Stimulated activated CD8-positive, alpha-beta memory T cell treated with anti-CD3 and anti-CD28 coated beads, Interleukin-12 subunit alpha, Interleukin-12 subunit beta, amount 100 ng/mL, for 24 hours (primary cell): ENCODE measurements at regions not wholly inside any gene's neighbourhood (a gene's known extent, or its start where the extent isn't known, plus 50 kb on each side); places are given as distances from the start of the nearest gene placed in this dataset.

Experiments
- DNase-seq: peaks from one replicate; pipeline ENCODE4 v3.0.0-alpha.2; 2020; ENCODE audit errors: extremely low read depth

- DNase-seq, result no peak
These were observed 358.4 kb downstream of the CDH26 start for GRCh38 chr20:60316476-60317158.

DNA sequence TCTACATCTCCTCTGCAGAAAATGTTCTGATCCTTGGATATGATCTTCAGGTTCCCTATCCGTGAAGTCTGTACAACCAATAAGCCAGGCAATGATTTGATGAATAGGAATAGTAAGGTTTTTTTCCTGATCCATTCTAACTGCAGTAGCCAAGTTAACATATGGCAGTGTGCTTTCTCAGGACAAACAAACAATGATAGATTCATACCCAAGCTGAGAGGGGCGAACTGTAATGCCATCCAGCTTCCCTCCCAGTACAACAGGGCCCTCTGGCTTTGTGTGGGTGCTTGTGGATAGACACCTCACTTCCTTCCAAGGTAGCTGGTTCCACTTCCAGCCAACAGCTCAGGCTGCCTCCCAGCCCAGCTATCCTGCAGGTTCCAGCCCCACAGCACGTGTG is 359.2 kb downstream of the CDH26 start:
- DNase-seq, result no peak

DNA sequence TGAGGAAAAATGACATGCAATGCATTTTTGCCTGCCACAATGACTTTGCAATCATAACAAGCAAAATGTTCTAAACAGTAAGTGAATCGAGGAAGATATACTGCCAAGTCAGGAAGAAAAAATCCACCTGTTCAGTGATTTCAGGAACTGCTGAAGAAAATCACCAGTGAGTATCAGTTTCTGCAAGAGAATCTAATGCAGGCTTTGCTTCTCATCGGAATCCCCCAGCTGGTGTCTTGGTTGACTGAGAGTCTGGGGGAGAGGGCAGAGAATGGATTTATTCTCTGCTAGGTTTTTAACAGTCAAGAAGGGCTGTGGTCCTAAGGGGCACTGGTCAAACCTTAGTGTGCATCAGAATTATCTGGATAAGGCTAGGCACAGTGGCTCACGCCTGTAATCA is 363.4 kb downstream of the CDH26 start:
- no peak for DNase-seq

- no peak for DNase-seq
These were observed 368.6 kb downstream of the CDH26 start for GRCh38 chr20:60326821-60327220.

DNA sequence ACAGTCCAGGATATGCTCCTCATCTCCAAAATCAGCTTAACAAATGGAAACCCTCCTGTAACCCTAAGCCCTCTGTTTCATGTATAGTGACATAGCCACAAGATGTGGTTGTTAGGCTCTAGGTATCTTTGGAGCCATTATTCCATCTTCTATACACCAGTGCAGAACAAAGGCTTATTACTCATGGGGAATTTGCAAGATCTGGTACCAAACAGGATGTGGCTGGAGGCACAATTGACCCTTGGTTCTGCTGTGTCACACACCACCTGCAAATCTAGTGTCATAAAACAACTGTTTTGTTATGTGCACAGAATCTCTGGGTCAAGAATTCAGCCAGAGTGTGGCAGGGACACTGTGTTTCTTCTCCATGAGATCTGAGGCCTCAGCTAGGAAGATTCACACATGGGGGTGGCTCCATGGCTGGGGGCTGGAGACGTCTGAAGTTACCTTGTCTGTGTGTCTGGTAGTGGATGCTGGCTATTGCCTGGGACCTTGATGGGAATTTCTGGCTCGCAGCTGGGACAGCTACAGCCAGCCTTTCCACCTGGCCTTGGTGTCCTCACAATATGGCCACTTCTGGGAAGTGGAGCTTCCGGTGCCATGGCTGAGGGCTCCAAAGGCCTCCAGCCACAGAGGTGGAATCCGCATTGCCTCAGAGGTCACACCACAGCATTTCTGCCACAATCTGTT is 369.9 kb downstream of the CDH26 start:
- DNase-seq, result no peak

- no peak for DNase-seq
These were observed 372.2 kb downstream of the CDH26 start for GRCh38 chr20:60330461-60330860.

GRCh38 chr20:60331688-60332300 is 373.6 kb downstream of the CDH26 start:
- no peak for DNase-seq

- no peak for DNase-seq
These were observed 374.3 kb downstream of the CDH26 start for GRCh38 chr20:60332523-60332922.

DNA sequence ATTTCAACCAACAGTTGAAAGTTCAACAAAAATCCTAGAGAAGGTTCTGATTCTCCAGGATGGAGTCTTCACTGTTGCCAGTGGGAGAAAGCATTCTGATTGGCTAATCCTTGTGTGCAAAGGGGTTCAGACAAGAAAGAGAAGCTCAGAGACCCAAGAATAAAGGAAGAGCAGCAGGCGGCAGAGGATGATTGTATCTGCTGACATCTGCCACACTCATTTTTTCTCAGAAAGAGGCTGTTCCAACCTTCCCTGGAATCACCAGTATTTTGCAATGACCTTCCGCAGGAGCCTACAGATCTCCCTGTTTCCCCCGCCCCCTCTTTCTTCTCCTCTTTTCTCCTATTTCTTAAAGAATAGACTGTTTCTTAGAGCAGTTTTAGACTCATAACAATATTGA is 376.7 kb downstream of the CDH26 start:
- no peak for DNase-seq

DNA sequence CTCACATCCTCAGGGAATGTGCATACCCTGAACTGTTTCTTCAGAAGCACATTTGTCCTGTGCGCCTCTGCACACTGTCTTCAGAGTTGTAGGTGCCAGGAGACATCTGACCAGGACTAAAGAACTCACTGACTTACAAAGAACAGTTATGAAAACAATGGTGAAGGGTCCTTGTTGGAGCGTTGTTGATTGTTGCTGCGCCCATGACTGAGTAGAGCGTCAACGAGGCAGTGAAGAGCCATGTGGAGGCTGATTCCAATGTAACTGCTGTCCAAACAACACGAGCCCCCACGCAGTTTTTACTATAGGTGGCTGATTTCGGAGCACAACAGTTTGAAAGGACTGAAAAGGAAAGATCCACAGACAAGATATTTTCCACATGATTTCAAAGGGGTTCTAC is 380.3 kb downstream of the CDH26 start:
- no peak for DNase-seq

GRCh38 chr20:60339738-60340137 is 381.5 kb downstream of the CDH26 start:
- no peak for DNase-seq

- no peak for DNase-seq
These were observed 382.0 kb downstream of the CDH26 start for GRCh38 chr20:60340232-60340631.

- no peak for DNase-seq
These were observed 382.8 kb downstream of the CDH26 start for GRCh38 chr20:60341062-60341461.

DNA sequence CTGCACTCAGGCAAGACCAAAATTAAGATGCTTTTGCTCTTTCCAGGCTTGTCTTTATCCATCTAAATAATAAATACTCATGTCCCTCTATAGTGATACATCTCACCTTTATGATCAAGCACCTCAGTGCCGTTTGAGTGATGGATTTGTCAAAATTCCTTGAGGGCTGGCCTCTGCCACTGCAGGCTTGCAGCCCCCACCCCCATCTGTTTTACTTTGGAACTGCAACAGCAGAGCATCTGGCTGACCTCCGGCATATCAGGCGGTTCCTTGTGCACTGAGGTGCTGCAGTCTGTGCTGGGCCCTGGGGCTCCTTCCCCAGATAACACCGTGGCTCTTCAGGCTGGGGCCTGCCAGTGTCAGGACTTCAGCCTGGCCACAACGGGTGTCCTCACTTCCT is 386.9 kb downstream of the CDH26 start:
- no peak for DNase-seq

GRCh38 chr20:60349418-60349817 is 391.2 kb downstream of the CDH26 start:
- DNase-seq, result no peak

- no peak for DNase-seq
These were observed 393.8 kb downstream of the CDH26 start for GRCh38 chr20:60352017-60352416.

GRCh38 chr20:60352596-60352995 is 394.4 kb downstream of the CDH26 start:
- DNase-seq, result no peak

GRCh38 chr20:60354024-60354580 is 395.9 kb downstream of the CDH26 start:
- DNase-seq, result no peak

DNA sequence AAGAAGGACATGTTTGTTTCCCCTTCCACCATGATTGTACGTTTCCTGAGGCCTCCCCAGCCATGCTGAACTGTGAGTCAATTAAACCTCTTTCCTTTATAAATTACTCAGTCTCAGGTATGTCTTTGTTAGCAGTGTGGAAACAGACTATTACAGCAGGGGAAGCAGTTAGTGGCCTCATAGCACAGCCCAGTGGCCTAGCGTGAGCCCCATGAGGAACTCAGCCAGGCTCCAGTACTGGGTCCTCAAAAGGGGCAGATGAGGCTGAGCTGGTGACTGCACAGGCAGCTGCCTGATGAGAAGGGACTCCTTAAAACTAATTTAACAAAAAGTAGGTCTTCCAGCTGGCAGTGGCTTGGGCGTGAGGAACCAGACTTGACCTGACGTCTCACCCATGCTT is 399.9 kb downstream of the CDH26 start:
- no peak for DNase-seq

DNA sequence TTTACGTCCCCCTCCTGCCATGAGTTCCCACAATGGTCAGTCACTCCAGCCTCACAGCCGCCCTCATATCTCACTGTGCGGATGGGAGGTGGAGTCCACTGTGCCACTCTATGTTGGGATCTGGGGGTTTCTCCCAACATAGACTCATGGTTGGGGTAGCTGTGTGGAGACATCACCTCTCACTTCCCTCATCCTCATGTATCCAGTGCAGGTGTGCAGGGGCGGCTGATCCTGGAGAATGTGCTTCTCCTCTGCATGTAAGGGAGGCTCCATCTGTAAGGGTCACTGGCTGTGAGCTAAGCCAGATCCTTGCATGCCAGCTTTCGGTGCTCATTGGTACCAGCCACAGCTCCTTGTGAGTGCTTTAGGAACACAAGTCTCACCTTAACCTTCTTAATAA is 400.8 kb downstream of the CDH26 start:
- no peak for DNase-seq

GRCh38 chr20:60361761-60362395 is 403.7 kb downstream of the CDH26 start:
- DNase-seq, result no peak

GRCh38 chr20:60362531-60362930 is 404.3 kb downstream of the CDH26 start:
- no peak for DNase-seq
